Fibroblast of lung (primary cell): ENCODE measurements at regions not wholly inside any gene's neighbourhood (a gene's known extent, or its start where the extent isn't known, plus 50 kb on each side); places are given as distances from the start of the nearest gene placed in this dataset.

Experiments used
- DNase-seq, 2 donors: peaks; one replicate each; pipeline versions ENCODE4 v3.0.0 to v3.0.0-alpha.2; 2010; ENCODE audit warnings: low read depth in 2 of 2
- H2AFZ ChIP-seq: 2 replicates; pipeline ENCODE4 v1.5.1; 2012; ENCODE audit warnings: low read length, control low read depth, inconsistent platforms
- H3K27ac ChIP-seq: 2 replicates; pipeline ENCODE4 v1.5.1; 2011; ENCODE audit warnings: low read length, control low read depth; ENCODE audit not compliant: insufficient read depth
- H3K27me3 ChIP-seq: 2 replicates; pipeline ENCODE4 v1.5.1; 2011; ENCODE audit warnings: mild to moderate bottlenecking, low read length; ENCODE audit not compliant: control insufficient read depth, insufficient read depth
- H3K36me3 ChIP-seq: 2 replicates; pipeline ENCODE4 v1.5.1; 2011; ENCODE audit warnings: low read length; ENCODE audit not compliant: control insufficient read depth, insufficient read depth
- H3K4me1 ChIP-seq: 2 replicates; pipeline ENCODE4 v1.5.1; 2011; ENCODE audit warnings: low read length; ENCODE audit not compliant: control insufficient read depth, insufficient read depth; ENCODE audit errors: extremely low read depth
- H3K4me2 ChIP-seq: 2 replicates; pipeline ENCODE4 v1.5.1; 2011; ENCODE audit warnings: low read length, control low read depth; ENCODE audit not compliant: insufficient read depth; ENCODE audit errors: extremely low read depth
- H3K4me3 ChIP-seq, 4 experiments: fragments of 200-600 bp in 1 of 4; sonication (generic) in 1 of 4; replicated peaks in 1 of 4; 2 replicates each; pipeline ENCODE4 v1.5.1; 2011 to 2016; ENCODE audit warnings: low read length in 4 of 4, low read depth in 3 of 4, mild to moderate bottlenecking in 3 of 4, control low read depth in 2 of 4, inconsistent platforms in 1 of 4, mixed read lengths in 1 of 4; ENCODE audit not compliant: insufficient read depth in 1 of 4; ENCODE audit errors: control extremely low read depth in 1 of 4
- H3K79me2 ChIP-seq: 2 replicates; pipeline ENCODE4 v1.5.1; 2012; ENCODE audit warnings: mild to moderate bottlenecking, low read length, inconsistent platforms; ENCODE audit not compliant: control insufficient read depth, insufficient read depth
- H3K9ac ChIP-seq: 2 replicates; pipeline ENCODE4 v1.5.1; 2011; ENCODE audit warnings: mild to moderate bottlenecking, low read length, control low read depth; ENCODE audit not compliant: insufficient read depth
- H3K9me3 ChIP-seq: 2 replicates; pipeline ENCODE4 v1.5.1; 2012; ENCODE audit warnings: low read depth, low read length; ENCODE audit not compliant: control insufficient read depth, insufficient read depth
- H4K20me1 ChIP-seq: 2 replicates; pipeline ENCODE4 v1.5.1; 2011; ENCODE audit warnings: low read length; ENCODE audit not compliant: control insufficient read depth, insufficient read depth; ENCODE audit errors: extremely low read depth
- CTCF ChIP-seq, 2 donors: IDR thresholded peaks in 1 of 2; conservative IDR thresholded peaks in 1 of 2; 1 replicate in 1 of 2; 2 replicates in 1 of 2; pipeline ENCODE4 v1.5.1; 2011 to 2012; ENCODE audit warnings: low read length in 2 of 2, control low read depth in 1 of 2, inconsistent platforms in 1 of 2, low read depth in 1 of 2, mild to moderate bottlenecking in 1 of 2
- EZH2 ChIP-seq: IDR thresholded peaks from 2 replicates; pipeline ENCODE4 v1.5.1; 2012; ENCODE audit warnings: low read length, control low read depth, mild to moderate bottlenecking; ENCODE audit errors: missing control alignments

DNA sequence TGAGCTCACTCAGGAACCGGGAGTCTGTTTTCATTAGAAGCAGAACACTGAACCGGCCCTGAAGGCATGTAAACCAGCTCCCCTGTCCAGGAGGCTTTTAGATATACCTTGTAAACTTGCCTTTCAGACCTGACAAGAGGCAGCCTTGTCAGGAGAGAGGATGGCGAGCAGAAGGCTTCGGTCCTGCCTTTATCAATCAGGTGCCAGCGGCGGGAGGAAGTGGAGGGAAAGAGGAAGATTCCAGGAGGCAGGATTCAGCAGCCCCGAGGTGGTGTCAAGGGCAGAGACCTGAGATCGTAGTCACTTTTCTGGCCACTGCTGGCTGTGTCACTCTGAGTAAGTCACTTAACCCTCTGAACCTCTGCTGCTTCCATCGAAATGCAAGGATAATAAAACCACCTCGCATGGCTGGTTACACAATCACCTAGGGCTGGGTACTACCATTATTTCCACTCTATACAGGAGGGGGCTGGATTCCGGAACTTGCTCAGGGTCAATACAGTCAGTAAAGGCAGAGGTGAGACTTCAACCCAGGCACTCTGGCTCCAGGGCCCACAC, 181.0 kb downstream of the CHST1 start:
- TF ChIP-seq CTCF (conservative IDR thresholded peaks at IDR 0.05 in 1 of 2, IDR thresholded peaks at IDR 0.05 in 1 of 2; ENCODE audit: low read depth in 1 of 2, low read length in 2 of 2) (no peak), EZH2 (no peak)
- no peaks in the 10 kb centered on the region for H3K27me3 ChIP-seq

GRCh38 chr11:45483416-45483815, 182.0 kb downstream of the CHST1 start:
- H3K9ac ChIP-seq = no peak overlapping the region
- H3K27ac ChIP-seq = no peak overlapping the region
- H3K27me3 ChIP-seq = no peaks in the 10 kb centered on the region
- no peak overlapping the region for H2AFZ ChIP-seq
- no peaks in the 10 kb centered on the region for H3K79me2 ChIP-seq
- H4K20me1 ChIP-seq = no peaks in the 10 kb centered on the region
- no peaks in the 10 kb centered on the region for H3K9me3 ChIP-seq
- no peak for DNase-seq
- TF ChIP-seq CTCF (conservative IDR thresholded peaks at IDR 0.05 in 1 of 2, IDR thresholded peaks at IDR 0.05 in 1 of 2; ENCODE audit: low read depth in 1 of 2, low read length in 2 of 2) (no peak), EZH2 (no peak)
- H3K4me3 ChIP-seq = no peak overlapping the region
- no peaks in the 10 kb centered on the region for H3K36me3 ChIP-seq
- no peak overlapping the region for H3K4me2 ChIP-seq
- H3K4me1 ChIP-seq = no peaks in the 10 kb centered on the region

More for the DNA sequence above, 181.0 kb downstream of the CHST1 start:
- H3K4me3 ChIP-seq = no peak overlapping the region
- no peaks in the 10 kb centered on the region for H3K79me2 ChIP-seq
- no peaks in the 10 kb centered on the region for H3K4me1 ChIP-seq
- no peaks in the 10 kb centered on the region for H3K9me3 ChIP-seq
- H3K27ac ChIP-seq = no peak overlapping the region
- H3K9ac ChIP-seq = no peak overlapping the region
- no peak overlapping the region for H2AFZ ChIP-seq
- H3K36me3 ChIP-seq = no peaks in the 10 kb centered on the region
- H3K4me2 ChIP-seq = no peak overlapping the region
- DNase-seq = no peak
- no peaks in the 10 kb centered on the region for H4K20me1 ChIP-seq

GRCh38 chr11:45482331-45482730, 183.1 kb downstream of the CHST1 start:
- Histone ChIP-seq H3K4me2 (no peak overlapping the region), H3K27ac (no peak overlapping the region), H4K20me1 (no peaks in the 10 kb centered on the region), H2AFZ (no peak overlapping the region), H3K36me3 (no peaks in the 10 kb centered on the region), H3K4me3 (no peak overlapping the region), H3K9ac (no peak overlapping the region), H3K9me3 (no peaks in the 10 kb centered on the region), H3K27me3 (no peaks in the 10 kb centered on the region), H3K79me2 (no peaks in the 10 kb centered on the region), H3K4me1 (no peaks in the 10 kb centered on the region)
- no peak for DNase-seq
- no peak for TF ChIP-seq EZH2
- TF ChIP-seq CTCF (conservative IDR thresholded peaks at IDR 0.05 in 1 of 2, IDR thresholded peaks at IDR 0.05 in 1 of 2; ENCODE audit: low read depth in 1 of 2, low read length in 2 of 2) = no peak
